ENCODE measurements at regions not wholly inside any gene's neighbourhood (a gene's known extent, or its start where the extent isn't known, plus 50 kb on each side); places are given as distances from the start of the nearest gene placed in this dataset.

GRCh38 chr15:39312984-39313383 is 267.9 kb upstream of the THBS1 start:
- TF ChIP-seq EP300 (IDR thresholded peaks at IDR 0.05), result no peak
- no peak for TF ChIP-seq POLR2A (IDR thresholded peaks at IDR 0.05)
- peak in 2 of 6 experiments; percentile 17 to 34 for TF ChIP-seq CTCF (IDR thresholded peaks at IDR 0.05)
- no peak for TF ChIP-seq POLR2AphosphoS5 (IDR thresholded peaks at IDR 0.05)
- Histone ChIP-seq H3K9me3 (no peaks in the 10 kb centered on the region), H3K4me1 (no peaks in the 10 kb centered on the region), H3K36me3 (no peaks in the 10 kb centered on the region), H3K27ac (no peak overlapping the region), H3K4me3 (no peak overlapping the region), H3K27me3 (no peaks in the 10 kb centered on the region)
- ATAC-seq (ENCODE audit: low FRiP score in 2 of 2) (peak in 1 of 2 donors; percentile 88), DNase-seq (no peak)
- WGBS, 2 donors, result 60 to 81% methylated on average over 3 of the region's 3 CpGs

- no peak for DNase-seq
- H3K36me3 ChIP-seq, result no peaks in the 10 kb centered on the region
- no peak overlapping the region for H3K4me3 ChIP-seq
- H3K27me3 ChIP-seq, result no peaks in the 10 kb centered on the region
- peak overlapping the region in 1 of 4 donors; percentile 23 for H3K27ac ChIP-seq
- no peak for TF ChIP-seq POLR2A (IDR thresholded peaks at IDR 0.05)
- no peaks in the 10 kb centered on the region for H3K9me3 ChIP-seq
- 91% methylated on average over 3 of the region's 3 CpGs for WGBS, 2 donors
- no peaks in the 10 kb centered on the region for H3K4me1 ChIP-seq
- no peak for ATAC-seq (ENCODE audit: low FRiP score in 2 of 2)
Measured at GRCh38 chr15:39313467-39313866, 267.4 kb upstream of the THBS1 start.

- Histone ChIP-seq H3K36me3 (no peaks in the 10 kb centered on the region), H3K4me3 (no peak overlapping the region), H3K9me3 (no peaks in the 10 kb centered on the region), H3K4me1 (no peaks in the 10 kb centered on the region), H3K27ac (no peak overlapping the region), H3K27me3 (no peaks in the 10 kb centered on the region)
- 100% methylated on average over 1 of the region's 1 CpG for WGBS, 2 donors
- DNase-seq, result no peak
- TF ChIP-seq CTCF (IDR thresholded peaks at IDR 0.05) (no peak), POLR2AphosphoS5 (IDR thresholded peaks at IDR 0.05) (no peak), POLR2A (IDR thresholded peaks at IDR 0.05) (no peak), EP300 (IDR thresholded peaks at IDR 0.05) (no peak)
- ATAC-seq (ENCODE audit: low FRiP score in 2 of 2), result no peak
Measured at GRCh38 chr15:39313881-39314280, 267.0 kb upstream of the THBS1 start.

GRCh38 chr15:39315206-39315850 is 265.6 kb upstream of the THBS1 start:
- TF ChIP-seq CTCF (IDR thresholded peaks at IDR 0.05), result no peak
- TF ChIP-seq POLR2AphosphoS5 (IDR thresholded peaks at IDR 0.05), result no peak
- no peak for TF ChIP-seq POLR2A (IDR thresholded peaks at IDR 0.05)
- TF ChIP-seq EP300 (IDR thresholded peaks at IDR 0.05), result no peak
- no peak for ATAC-seq (ENCODE audit: low FRiP score in 2 of 2)
- Histone ChIP-seq H3K27ac (no peak overlapping the region), H3K27me3 (no peaks in the 10 kb centered on the region), H3K36me3 (no peaks in the 10 kb centered on the region), H3K9me3 (peaks cover 0 to 6% (median 2%) of the 10 kb centered on the region in 4 donors), H3K4me1 (no peaks in the 10 kb centered on the region), H3K4me3 (no peak overlapping the region)
- no peak for DNase-seq
- WGBS, 2 donors, result 79 to 82% methylated on average over 1 of the region's 1 CpG

- no peak for DNase-seq
- Histone ChIP-seq H3K9me3 (peaks cover 0 to 11% (median 4%) of the 10 kb centered on the region in 4 donors), H3K27ac (no peak overlapping the region), H3K4me1 (no peaks in the 10 kb centered on the region), H3K27me3 (no peaks in the 10 kb centered on the region), H3K36me3 (no peaks in the 10 kb centered on the region), H3K4me3 (no peak overlapping the region)
- TF ChIP-seq EP300 (IDR thresholded peaks at IDR 0.05), result no peak
- no peak for TF ChIP-seq POLR2A (IDR thresholded peaks at IDR 0.05)
- TF ChIP-seq POLR2AphosphoS5 (IDR thresholded peaks at IDR 0.05), result no peak
- no peak for TF ChIP-seq CTCF (IDR thresholded peaks at IDR 0.05)
- no peak for ATAC-seq (ENCODE audit: low FRiP score in 2 of 2)
- 86 to 96% methylated on average over 1 of the region's 1 CpG for WGBS, 2 donors
Measured at GRCh38 chr15:39317225-39317624, 263.7 kb upstream of the THBS1 start.
